Activated gamma-delta T cell treated with Interleukin-2 at 50 U/mL for 16 hours (primary cell): ENCODE measurements at regions not wholly inside any gene's neighbourhood (a gene's known extent, or its start where the extent isn't known, plus 50 kb on each side); places are given as distances from the start of the nearest gene placed in this dataset.

Experiments used
- DNase-seq: peaks from one replicate; pipeline ENCODE4 v3.0.0-alpha.2; 2020

DNA sequence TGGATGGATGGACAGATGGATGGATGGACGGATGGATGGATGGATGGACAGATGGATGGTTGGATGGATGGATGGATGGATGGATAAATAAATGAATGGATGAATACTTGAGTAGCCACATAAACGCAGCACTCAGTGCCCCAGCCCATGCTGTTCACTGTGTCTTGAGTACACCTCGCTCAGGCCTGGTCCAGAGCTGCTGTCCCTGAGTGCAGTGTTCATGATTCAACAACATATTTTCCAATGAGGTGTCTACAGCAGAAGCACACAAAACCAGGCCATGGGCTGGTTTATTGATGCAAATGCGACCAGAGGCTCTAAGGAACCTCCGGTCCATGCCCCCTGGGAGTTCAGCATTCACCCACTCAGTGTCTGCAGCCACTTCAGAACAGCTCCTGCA is 584.3 kb downstream of the BRD1 start:
- no peak for DNase-seq

DNA sequence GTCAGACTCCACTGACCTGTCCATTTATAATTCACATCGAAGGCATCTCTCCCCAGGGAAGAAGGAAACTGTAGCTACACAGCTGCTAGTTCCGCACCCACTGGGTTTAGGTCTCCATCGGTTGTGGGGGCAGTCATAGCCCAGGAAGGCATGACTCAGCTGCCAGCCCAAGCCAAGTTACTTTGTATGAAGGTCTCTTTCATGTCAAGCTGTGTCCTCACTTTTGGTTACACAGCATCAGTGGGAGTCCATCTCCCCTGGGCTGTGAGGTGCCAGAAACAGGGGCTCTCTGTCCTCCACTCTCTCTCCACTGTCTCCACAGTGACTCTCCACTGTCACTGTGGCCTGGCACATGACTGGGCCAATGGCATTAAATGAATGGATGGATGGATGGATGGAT is 585.2 kb downstream of the BRD1 start:
- no peak for DNase-seq

DNA sequence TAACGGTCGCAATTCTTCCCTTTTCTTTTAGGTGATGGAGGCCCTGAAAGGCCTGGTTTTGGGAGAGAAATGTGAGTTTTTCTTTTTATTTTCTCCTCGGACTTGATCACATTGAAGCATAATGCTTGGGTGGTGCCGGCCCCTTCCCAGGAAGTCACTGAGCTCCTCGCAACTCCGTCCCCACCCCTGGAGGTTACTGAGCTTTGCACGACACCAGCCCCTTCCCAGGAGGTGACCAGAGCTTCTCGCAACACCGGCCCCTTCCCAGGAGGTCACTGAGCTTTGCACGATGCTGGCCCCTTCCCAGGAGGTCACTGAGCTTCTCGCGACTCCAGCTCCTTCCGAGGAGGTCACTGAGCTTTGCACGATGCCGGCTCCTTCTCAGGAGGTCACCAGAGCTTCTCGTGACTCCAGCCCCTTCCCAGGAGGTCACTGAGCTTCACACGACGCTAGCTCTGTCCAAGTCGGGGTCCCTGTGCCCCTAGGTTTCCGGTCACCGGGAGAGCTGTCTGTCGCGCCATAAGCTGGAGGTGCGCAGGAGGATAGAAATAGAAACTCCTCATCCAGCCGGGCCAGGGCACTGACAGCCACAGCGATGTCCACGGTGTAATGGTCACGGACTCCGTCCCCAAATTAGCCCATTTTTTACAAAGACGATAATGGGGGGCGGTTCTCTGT is 586.4 kb downstream of the BRD1 start:
- no peak for DNase-seq

DNA sequence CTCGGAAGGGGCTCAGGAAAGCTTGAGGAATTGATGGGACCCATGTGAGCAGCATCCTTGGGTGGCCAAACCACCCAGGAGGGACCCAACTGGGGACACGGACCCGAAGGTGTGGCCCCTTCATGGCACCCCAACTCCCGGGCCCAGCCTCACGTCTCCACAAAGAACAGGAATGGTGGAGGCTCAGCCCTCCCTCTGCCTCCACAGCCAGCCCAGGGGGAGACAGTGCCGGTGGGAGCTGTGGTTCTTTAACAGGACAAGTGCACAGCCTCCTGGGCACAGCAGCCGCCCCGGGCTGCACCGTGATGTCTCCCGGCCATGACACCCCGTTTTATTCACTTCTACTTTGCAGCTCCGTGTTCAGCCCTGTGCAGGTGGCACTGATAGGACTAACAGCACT is 587.2 kb downstream of the BRD1 start:
- DNase-seq, result no peak

DNA sequence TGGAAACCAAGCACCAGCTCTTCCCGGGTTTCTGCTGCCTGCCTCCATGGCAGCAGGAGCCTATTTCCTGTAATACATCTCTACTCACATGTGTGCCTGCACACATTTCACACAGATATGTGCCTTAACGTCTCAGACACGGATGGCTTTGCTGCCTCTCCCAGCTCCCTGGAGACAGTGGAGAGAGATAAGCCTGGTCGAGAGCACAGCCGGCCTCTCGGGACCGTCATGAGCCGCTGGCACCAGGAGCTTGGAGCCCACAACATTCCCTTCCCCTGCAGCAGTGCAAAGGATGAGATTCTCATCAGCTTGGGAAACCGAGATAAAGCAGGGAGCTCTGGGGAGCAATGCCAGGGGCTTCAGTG is 587.7 kb downstream of the BRD1 start:
- DNase-seq, result no peak

DNA sequence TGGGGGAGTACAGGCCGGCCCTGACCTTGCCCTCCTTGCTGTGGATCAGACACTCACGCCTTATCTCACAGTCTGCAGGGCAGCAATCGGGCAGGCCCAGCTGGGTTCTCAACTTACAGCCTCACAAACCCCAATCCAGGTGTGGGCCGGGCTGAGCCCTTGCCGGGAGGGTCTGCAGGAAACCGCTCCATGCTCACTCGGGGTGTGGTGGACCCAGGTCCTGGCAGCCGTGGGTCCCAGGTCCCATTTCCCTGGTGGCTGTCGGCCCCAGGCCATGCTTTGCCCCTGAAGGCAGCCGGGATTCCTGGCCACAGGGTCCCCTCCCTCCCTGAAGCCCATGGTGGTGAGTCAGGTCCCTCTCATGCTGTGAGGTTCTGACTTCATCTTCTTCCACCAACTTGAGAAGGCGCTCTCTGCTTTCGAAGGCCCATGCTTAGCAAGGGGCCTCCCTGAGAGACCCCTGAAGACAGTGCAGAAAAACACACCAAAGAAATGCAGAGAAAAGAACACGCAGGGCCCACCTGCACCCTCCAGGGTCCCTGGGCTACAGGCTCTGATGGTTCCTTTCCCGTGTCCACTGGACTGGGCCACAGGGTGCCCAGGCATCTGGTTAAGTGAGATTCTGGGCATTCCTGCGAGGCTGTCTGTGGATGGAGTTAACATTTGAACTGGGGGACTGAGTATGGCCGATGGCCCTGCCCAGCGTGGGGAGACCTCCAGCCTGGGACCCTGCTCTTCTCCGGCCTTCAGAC is 588.2 kb downstream of the BRD1 start:
- no peak for DNase-seq

DNA sequence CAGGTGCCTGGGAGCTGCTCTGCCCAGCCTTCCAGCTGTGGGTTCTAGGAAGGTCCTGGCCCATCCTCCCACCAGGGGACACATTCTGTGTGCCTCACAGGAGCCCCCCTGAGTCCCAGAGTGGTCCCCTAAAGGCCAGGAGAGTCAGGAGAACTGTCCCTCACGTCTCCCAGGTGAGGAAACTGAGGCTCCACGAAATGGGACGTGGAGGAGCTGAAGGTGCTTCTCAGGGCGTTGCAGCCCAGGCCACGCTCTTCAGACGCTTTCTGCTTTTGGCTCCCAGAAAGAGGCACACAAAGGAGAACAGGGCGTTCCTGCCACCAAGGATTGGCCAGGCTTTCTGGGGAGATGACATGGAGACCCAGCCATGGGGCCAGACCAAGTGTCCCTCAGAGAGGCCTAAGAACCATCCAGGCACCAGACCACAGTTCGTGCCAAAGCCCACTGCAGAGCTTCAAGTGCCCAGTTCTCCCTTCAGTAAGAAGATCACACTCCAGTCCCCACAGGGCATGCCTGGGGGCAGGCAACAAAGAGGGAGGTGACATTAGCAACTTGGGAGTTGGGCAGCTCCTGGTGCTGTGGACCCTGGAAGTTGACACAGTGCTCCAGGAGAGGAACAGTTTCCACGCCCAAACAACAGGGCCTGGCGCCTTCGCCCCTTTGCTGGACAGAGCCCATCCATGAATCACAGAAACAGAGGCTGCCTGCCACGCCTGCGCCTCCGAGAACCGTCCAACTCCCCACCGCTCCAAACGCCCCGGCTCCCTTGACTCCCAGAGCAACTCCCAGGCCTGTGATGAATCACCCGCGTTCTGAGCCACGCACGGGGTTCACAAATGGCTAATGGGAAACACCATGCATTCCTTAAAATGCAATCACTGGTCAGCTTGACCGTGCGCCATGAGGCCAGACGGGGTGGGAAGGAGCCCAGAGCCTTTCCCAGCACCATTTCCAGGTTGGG is 589.2 kb downstream of the BRD1 start:
- DNase-seq, result no peak

DNA sequence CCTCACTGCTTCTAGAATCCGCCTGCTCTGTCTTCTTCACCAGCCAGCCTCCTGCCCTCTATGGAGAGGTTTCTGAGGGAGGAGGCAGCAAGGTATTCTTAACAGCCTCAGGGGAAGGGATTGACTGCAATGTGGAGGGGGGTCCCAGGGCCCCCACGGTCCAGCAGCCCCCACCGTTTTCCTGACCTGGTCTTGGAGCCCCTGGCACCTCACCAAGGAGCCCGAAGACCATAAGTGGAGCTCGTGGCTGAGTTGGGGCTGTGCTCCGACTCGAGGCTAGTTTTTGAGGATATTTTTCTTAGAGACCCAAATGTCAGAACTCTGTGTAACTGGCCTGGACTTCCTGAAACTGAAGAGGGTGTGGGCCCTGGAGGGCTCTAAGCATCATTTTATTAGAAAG is 590.0 kb downstream of the BRD1 start:
- no peak for DNase-seq

DNA sequence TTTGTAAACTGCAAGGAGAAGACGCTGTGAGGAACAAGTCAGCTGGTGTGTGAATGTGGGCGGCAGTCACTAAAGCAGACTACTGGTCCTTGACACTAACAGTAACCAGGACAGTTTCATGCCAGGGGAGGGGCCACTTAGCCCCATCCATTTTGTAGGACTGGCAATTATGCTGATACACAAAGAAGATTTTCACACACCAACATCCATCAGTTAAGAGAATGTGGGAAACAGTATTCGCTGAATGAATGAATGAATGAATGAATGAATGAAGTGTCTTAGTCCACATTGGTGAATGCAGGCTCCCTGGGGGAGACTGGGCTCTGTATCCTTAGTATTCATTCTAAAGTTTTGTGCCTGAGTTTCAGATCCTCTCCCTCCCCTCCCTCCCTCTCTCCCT is 590.4 kb downstream of the BRD1 start:
- DNase-seq, result no peak

DNA sequence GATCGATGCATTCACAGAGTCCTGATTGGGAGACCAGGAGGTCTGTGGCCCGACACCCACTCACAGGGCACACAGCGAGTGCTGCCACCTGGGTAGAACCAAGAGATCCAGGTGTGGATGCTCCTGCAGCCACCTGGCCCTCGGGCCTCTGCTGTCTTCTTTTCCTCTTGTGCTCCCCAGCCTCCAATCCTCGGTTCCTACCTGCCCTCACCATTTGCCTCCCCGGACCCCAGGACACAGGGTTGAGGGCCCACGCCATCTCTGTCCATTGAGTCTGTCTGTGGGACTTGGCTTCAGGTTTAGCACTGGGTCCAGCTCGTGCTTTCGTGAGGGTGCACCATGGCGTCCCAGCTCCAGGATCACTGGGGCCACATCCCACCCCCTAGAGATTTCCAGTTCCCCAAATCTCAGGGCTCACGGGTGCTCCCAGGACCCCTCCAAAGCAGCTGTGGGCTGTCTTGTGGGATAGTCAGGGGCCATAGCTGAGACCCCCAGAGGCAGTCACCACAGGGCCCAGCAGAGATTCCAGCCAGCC is 591.1 kb downstream of the BRD1 start:
- DNase-seq, result no peak

DNA sequence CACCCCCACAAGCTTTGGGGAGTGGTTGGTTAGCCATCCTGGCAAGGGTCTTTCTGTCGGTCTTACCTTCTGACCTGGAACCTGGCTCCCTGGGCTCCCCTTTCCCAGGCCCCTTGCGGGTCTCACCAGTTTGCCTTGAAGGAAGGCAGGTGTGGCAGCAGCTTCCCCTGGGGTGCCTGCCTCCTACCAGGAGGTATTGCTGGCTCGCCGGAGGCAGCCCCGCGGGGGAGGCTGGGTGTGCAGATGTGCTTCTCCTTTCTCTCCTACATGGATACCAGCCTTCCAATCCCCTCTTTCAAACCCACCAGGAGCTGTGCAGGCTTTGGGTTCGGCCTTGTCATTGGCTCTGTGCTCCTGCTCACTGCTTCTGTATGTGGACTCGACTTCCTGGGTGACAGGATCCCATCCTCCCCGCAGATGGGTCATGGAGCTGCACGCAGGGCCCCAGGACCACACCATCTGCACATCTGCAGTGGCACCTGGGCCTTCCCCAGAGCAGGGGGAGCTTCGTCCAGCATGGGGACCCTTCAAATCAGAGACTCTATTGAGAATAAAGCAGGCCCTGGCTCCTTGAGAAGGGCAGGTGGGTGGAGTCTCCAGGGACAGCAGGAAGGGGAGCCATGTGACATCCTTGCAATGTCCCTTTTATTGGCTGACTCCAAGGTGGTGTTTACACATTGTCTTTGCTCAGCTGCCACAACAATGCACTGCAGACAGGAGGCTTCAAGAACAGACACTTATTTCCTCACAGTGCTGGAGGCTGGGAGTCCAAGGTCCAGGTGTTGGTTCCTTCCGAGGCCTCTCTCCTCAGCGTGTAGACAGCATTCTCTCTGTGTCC is 592.0 kb downstream of the BRD1 start:
- no peak for DNase-seq

DNA sequence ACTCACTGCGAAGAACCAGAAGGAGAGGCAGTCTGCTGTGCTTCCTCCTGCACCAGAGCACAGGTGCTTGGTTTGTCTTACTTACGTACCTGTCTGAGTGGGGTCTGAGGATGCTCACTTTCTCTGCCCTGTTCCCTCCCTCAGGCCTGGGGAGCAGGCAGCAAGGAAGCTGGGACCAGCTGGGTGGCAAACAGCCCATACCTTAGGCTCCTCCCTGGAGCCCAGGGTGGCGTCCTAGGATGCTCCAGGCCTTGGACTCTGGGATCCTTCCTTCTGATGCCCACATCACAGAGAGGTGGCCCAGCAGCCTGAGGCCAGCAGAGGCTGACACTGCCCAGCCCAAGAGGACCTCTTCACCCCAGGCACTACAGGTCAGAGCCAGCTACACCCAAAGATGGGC is 593.2 kb downstream of the BRD1 start:
- no peak for DNase-seq

DNA sequence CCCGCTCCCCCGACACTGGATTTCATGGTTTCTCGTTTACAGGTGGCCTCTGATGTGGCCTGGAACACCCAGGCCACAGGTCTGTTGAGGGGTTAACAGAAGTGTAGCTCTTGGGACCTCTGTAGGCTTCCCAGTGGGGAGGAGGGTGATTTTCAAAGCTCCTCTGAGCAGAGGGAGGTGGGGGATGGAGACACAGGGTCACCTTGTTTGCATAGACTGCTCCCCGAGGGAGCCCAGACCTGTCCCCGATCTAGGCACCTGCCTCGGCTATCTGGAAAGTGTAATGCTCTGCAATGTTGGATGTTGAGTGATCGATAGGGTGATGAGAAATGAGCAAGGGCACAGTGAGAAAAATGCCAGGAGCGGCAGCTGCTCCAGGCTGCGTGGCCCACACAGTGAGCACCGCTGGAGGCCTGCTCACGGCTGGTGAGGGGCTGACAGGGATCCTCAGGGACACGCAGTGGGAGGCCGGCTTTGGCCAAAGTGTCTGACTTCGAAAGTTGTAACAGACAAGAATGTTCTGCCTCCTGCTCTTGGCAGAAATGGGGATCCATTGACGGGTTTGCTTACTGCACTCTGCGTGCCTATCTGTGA is 594.1 kb downstream of the BRD1 start:
- no peak for DNase-seq

DNA sequence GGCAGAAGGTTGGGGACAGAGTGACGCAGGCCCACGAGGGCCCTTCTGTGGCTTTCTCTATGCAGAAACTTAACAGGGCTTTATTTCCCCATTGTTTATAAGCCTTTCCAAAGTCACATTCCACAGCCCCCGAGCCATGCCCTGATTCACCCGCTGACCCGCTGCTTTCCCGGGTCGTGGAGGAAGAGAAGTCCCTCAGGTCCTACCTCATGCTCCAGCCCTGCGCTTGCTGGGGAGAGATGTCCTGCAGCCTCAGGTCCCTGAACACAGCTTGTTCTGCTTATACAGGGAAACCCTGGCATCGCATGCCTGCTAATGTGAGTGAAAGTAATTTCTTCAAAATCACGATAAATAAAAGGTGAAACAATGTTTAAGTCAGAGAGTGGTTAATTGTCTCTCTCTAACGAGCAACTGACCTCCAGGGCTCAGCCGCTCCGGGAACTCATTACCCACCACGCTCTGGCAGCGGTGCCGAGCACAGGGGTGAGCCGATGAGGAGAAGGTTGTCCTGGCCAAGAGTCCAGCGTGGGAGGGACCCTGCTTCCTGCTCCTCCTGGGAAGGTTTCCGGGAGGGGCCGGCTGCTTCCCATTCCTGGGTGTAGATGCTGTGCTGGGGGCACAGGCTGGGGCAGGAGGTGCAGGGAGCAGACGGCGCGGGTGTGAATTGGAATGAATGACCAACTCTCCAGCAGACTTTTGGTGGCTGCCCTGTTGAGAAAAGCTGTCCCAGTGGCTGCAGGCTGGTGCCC is 595.2 kb downstream of the BRD1 start:
- DNase-seq, result no peak

DNA sequence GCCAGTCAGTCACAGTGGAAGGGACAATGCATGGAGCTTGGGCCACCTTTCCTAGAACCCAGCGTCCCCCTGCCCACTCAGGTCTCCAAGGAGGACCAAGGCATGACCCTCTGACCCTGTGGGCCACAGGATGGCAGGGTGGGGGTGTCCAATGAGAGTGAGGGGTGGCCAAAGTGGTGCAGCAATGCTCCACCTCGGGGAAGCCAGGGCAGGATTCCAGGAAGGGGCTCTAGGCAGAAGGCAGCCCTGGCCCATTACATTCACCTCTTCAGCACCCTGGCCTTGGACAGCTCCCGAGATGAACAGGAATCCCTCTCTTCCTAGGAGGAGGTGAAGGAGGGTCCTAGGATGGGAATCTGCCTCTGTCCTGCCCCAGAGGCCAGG is 597.5 kb downstream of the BRD1 start:
- no peak for DNase-seq

DNA sequence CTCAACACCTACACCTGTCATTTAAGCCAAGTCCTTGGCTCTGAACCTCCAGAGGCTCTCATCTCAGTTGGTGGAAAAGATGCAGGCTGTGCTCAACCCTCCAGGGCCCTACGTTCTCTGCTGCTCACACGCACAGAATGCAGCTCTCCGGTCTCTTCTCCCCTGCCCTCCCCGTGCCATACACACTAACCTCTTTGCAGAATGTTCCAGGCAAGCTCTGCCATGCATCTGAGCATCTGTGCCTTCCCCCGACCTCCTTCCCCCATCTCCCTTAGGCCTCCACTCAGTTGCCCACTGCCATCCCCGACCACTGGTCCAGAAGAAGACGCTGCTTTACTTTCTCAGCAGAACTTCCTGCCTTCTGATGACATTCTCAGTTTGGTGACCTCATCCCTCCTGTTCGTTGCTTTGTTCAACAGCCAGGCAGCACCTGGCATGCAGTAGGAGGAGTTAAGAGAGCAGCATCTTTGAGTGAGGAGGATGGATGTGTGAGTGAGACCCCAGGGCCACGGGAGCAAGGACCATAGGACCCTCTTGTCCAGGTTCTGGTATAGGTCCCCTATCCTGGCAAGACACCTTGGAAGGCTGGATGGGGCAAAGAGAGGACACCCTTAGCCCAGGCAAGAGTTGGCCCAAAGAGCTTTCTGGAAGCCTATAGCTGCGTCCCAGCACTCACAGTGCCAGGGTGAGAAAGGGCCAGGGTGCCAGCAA is 598.0 kb downstream of the BRD1 start:
- DNase-seq, result no peak

DNA sequence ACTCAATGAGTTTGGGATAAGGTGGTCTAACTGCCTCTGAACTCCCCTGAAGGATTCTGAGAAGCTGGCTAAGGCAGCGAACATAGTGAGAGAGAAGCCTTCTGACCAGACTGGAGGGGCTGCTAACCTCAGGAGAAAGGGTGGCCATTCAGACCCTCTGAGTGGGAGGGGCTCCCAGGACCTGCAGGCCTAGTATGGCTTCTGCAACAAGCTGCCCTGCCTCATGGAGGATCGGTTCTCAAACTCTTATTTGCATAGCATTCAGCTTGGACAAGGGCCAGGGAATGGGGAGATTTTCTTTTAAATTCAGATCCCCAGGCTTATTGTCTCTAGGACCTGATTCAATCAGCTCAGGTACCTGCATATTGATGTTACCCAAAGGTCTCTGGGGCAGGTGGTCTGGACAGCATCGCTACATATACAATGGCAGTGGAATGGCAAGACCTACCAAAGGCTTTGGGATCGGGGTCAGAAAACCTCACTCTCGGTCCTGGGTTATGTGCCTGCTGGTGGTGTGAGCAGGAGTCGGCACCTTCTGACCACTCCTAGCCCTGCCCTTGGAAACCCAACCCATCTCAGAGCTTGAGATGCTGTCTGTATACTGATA is 599.1 kb downstream of the BRD1 start:
- DNase-seq, result no peak

DNA sequence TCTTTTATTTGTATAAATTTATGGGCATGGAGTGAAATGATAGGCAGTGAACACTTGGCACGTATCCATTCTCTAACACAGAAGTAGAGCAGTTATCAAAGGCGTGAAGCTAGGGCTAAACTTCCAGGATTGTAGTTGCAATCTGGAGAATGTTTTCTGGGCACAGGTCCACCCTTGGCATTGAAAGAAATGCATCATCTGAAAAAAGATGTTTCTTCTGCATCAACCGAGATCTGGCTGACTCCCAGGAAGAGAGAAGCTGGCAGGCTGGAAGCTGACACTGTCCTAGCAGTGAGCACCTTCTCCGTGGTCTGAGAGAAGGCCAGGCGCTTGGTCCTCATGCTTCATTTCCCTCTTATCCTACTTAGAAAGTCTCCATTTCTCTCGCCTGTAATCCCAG is 600.0 kb downstream of the BRD1 start:
- DNase-seq, result no peak

DNA sequence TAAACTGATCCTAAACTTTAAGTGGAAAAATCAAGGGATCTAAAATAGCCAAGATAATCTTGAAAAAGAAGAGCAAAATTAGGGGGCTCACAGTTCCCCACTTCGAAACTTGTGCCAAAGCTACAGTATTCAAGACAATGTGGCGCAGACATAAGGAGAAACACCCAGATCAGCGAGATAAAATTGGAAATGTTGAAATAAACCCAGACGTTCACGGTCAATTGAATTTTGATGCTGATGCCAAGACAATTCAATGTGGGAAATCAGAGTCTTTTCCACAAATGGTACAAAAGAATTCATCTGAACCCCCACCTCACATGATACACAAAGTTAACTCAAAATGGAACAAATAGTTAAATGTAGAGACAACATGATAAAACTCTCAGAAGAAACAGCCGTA is 601.6 kb downstream of the BRD1 start:
- no peak for DNase-seq

DNA sequence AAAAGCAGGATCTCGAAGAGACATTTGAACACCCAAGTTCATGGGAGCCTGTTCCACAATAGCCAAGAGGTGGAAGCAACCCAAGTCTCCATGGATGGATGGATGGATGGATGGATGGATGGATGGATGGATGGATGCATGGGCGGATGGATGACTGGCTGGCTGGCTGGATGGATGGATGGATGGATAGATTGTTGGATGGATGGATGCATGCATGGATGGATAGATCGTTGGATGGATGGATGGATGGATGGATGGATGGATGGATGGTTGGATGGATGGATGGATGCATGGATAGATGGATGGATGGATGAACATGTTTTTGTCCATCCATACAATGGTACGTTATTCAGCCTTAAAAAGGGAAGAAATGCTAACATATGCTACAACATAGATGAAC is 603.4 kb downstream of the BRD1 start:
- no peak for DNase-seq
